LNCaP clone FGC (cell line): ENCODE measurements at regions not wholly inside any gene's neighbourhood (a gene's known extent, or its start where the extent isn't known, plus 50 kb on each side); places are given as distances from the start of the nearest gene placed in this dataset.
"Not testable (repeated sequence)": the region's sequence is repeated elsewhere in the genome, so short reads cannot be mapped to it uniquely, and the experiment has no call there.

Experiments
- DNase-seq: peaks from one replicate; pipeline ENCODE4 v3.0.0-alpha.2; 2011; ENCODE audit warnings: low read depth
- H3K4me3 ChIP-seq: 2 replicates; pipeline ENCODE4 v1.5.1; 2011; ENCODE audit warnings: mild to moderate bottlenecking, low read depth, low read length, control low read depth
- CTCF ChIP-seq: IDR thresholded peaks from 2 replicates; pipeline ENCODE4 v1.5.1; 2012; ENCODE audit warnings: mild to moderate bottlenecking; ENCODE audit not compliant: control insufficient read depth, insufficient read depth; ENCODE audit errors: extremely low read depth

GRCh38 chr13:54802226-54802625 lies 1773.6 kb downstream of the OLFM4 start:
- no peak overlapping the region for H3K4me3 ChIP-seq
- no peak for TF ChIP-seq CTCF

GRCh38 chr13:54805743-54806142 lies 1777.1 kb downstream of the OLFM4 start:
- TF ChIP-seq CTCF = no peak
- no peak overlapping the region for H3K4me3 ChIP-seq
- DNase-seq = no peak

More at GRCh38 chr13:54802226-54802625, 1773.6 kb downstream of the OLFM4 start:
- no peak for DNase-seq

GRCh38 chr13:54821938-54822470 lies 1793.4 kb downstream of the OLFM4 start:
- DNase-seq, H3K4me3 ChIP-seq: not testable (repeated sequence)

DNA sequence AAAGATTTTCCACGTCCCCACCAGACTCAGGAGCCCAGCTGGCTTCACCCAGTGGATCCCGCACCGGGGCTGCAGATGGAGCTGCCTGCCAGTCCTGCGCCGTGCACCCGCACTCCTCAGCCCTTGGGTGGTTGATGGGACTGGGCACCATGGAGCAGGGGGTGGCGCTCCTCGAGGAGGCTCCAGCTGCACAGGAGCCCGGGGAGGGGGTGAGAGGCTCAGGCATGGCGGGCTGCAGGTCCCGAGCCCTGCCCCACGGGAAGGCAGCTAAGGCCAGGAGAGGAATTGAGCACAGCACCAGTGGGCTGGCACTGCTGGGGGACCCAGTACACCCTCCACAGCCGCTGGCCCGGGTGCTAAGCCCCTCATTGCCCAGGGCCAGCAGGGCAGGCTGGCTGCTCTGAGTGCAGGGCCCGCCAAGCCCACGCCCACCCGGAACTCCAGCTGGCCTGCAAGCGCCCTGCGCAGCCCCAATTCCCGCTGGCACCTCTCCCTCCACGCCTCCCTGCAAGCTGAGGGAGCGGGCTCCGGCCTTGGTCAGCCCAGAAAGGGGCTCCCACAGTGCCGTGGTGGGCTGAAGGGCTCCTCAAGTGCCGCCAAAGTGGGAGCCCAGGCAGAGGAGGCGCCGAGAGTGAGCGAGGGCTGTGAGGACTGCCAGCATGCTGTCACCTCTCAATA lies 1800.9 kb downstream of the OLFM4 start:
- not testable (repeated sequence) for DNase-seq, H3K4me3 ChIP-seq

GRCh38 chr13:54836273-54836672 lies 1807.7 kb downstream of the OLFM4 start:
- no peak overlapping the region for H3K4me3 ChIP-seq
- DNase-seq = no peak
- no peak for TF ChIP-seq CTCF

- DNase-seq = no peak
These were observed 1813.1 kb downstream of the OLFM4 start for GRCh38 chr13:54841682-54842081.

DNA sequence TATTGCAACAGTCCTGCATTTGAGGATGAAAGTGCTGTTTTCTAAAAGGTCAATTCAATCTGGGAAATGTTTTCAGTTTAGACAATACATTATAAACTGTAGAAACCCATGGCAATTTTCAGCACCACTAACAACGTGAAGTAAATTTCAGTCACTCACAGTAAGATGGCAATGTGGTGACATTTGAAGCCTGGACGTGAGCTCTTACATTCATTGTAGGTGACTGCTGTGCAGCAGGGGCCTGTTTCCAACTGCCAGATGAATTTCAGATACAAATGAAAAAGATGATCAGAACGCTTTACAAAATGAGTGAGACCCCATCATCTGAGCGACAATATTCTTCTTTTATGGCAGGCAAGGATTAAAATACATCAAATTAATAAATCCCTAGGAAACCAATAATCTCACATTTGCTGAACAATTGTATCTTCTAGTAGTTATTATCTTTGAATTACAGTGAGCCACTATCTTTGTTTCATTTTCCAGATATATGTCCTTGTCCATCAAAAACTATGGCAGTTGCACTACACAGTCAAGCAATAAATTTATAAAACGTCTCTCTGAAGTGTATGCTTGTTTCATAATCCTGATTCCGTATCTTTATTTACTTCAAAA lies 1816.8 kb downstream of the OLFM4 start:
- no peak overlapping the region for H3K4me3 ChIP-seq
- no peak for DNase-seq
- TF ChIP-seq CTCF = no peak

More at GRCh38 chr13:54841682-54842081, 1813.1 kb downstream of the OLFM4 start:
- H3K4me3 ChIP-seq = no peak overlapping the region
- no peak for TF ChIP-seq CTCF

- no peak for DNase-seq
- H3K4me3 ChIP-seq = no peak overlapping the region
- TF ChIP-seq CTCF = no peak
These were observed 1824.2 kb downstream of the OLFM4 start for GRCh38 chr13:54852831-54853230.
